IMR-90 (cell line): ENCODE measurements at regions not wholly inside any gene's neighbourhood (a gene's known extent, or its start where the extent isn't known, plus 50 kb on each side); places are given as distances from the start of the nearest gene placed in this dataset.

Experiments used
- ATAC-seq: fragments of 200-7000 bp; cut with Tn5 transposase; 2 replicates; pipeline ENCODE4 v1.9.1; 2020; ENCODE audit warnings: low read depth, mild to moderate bottlenecking, moderate library complexity
- BruUV-seq: library from RNA; stranded (reverse); fragments of 400-500 nt; replicated peaks from 2 replicates; lab custom pipeline; 2021; lab: Mats Ljungman, UMichigan
- CTCF ChIA-PET: fragments of 300-600 bp; formaldehyde crosslinking; extraction: SDS; loops from one replicate; lab custom pipeline; 2021; ENCODE audit warnings: antibody characterized with exemption; lab: Yijun Ruan, JAX
- POLR2A ChIA-PET: fragments of 300-600 bp; sonication (Branson Sonifier 250); formaldehyde crosslinking; loops from one replicate; lab custom pipeline; 2022; ENCODE audit warnings: antibody characterized with exemption; ENCODE audit not compliant: unreplicated experiment; lab: Charles Lee
- DNase-seq: peaks from one replicate; pipeline ENCODE4 v3.0.0; 2013
- H2AFZ ChIP-seq: replicated peaks from 2 replicates; pipeline ENCODE3; 2013; ENCODE audit warnings: low read length, mild to moderate bottlenecking; ENCODE audit not compliant: poor library complexity
- H2AK5ac ChIP-seq: 2 replicates; pipeline ENCODE4 v1.6.1; 2013; ENCODE audit warnings: low read depth, low read length, inconsistent platforms
- H2AK9ac ChIP-seq: replicated peaks from 2 replicates; pipeline ENCODE3; 2013; ENCODE audit warnings: mild to moderate bottlenecking, low read depth, low read length, moderate library complexity; ENCODE audit not compliant: poor library complexity
- H2BK120ac ChIP-seq: 2 replicates; pipeline ENCODE4 v1.6.1; 2013; ENCODE audit warnings: low read depth, low read length, inconsistent platforms
- H2BK15ac ChIP-seq: 3 replicates; pipeline ENCODE4 v1.6.1; 2013; ENCODE audit warnings: low read depth, low read length, inconsistent platforms
- H2BK20ac ChIP-seq: 2 replicates; pipeline ENCODE4 v1.6.1; 2013; ENCODE audit warnings: low read depth, mild to moderate bottlenecking, inconsistent platforms, low read length, moderate library complexity
- H2BK5ac ChIP-seq: 2 replicates; pipeline ENCODE4 v1.6.1; 2013; ENCODE audit warnings: mild to moderate bottlenecking, low read depth, low read length, inconsistent platforms; ENCODE audit not compliant: poor library complexity, severe bottlenecking
- H3K14ac ChIP-seq: replicated peaks from 2 replicates; pipeline ENCODE4 v1.6.1; 2013; ENCODE audit warnings: low read depth, low read length, inconsistent platforms
- H3K18ac ChIP-seq: 2 replicates; pipeline ENCODE4 v1.6.1; 2013; ENCODE audit warnings: low read depth, low read length, control low read depth
- H3K23ac ChIP-seq: 2 replicates; pipeline ENCODE4 v1.6.1; 2013; ENCODE audit warnings: low read depth, low read length, inconsistent platforms
- H3K27ac ChIP-seq: 2 replicates; pipeline ENCODE4 v1.5.1; 2013; ENCODE audit warnings: mild to moderate bottlenecking, control low read depth, low read length; ENCODE audit not compliant: insufficient read depth
- H3K27me3 ChIP-seq: 2 replicates; pipeline ENCODE4 v1.6.1; 2013; ENCODE audit warnings: low read length; ENCODE audit not compliant: control insufficient read depth, insufficient read depth
- H3K36me3 ChIP-seq: 2 replicates; pipeline ENCODE4 v1.6.1; 2013; ENCODE audit warnings: low read length, mixed read lengths; ENCODE audit not compliant: control insufficient read depth, insufficient read depth
- H3K4ac ChIP-seq: 2 replicates; pipeline ENCODE4 v1.6.1; 2013; ENCODE audit warnings: low read depth, low read length, inconsistent platforms
- H3K4me1 ChIP-seq: 2 replicates; pipeline ENCODE4 v1.6.1; 2013; ENCODE audit warnings: low read length, mixed read lengths; ENCODE audit not compliant: control insufficient read depth, insufficient read depth
- H3K4me2 ChIP-seq: 2 replicates; pipeline ENCODE4 v1.6.1; 2013; ENCODE audit warnings: low read depth, mild to moderate bottlenecking, control low read depth, low read length, moderate library complexity
- H3K4me3 ChIP-seq: 2 replicates; pipeline ENCODE4 v1.5.1; 2013; ENCODE audit warnings: low read depth, mild to moderate bottlenecking, control low read depth, low read length, moderate library complexity; ENCODE audit not compliant: insufficient read depth
- H3K56ac ChIP-seq: 2 replicates; pipeline ENCODE4 v1.6.1; 2013; ENCODE audit warnings: low read length, inconsistent platforms; ENCODE audit not compliant: insufficient read depth; ENCODE audit errors: extremely low read depth
- H3K79me1 ChIP-seq, 2 experiments: 2 replicates each; pipeline ENCODE4 v1.6.1; 2013; ENCODE audit warnings: low read length in 2 of 2, inconsistent platforms in 1 of 2, low read depth in 1 of 2
- H3K9ac ChIP-seq: 2 replicates; pipeline ENCODE4 v1.6.1; 2013; ENCODE audit warnings: low read depth, low read length, control low read depth
- H3K9me1 ChIP-seq: 2 replicates; pipeline ENCODE4 v1.6.1; 2013; ENCODE audit warnings: low read length, inconsistent platforms; ENCODE audit not compliant: insufficient read depth
- H3K9me3 ChIP-seq: 2 replicates; pipeline ENCODE4 v1.6.1; 2013; ENCODE audit warnings: low read length; ENCODE audit not compliant: control insufficient read depth, insufficient read depth
- H4K20me1 ChIP-seq: 2 replicates; pipeline ENCODE4 v1.6.1; 2013; ENCODE audit warnings: low read length, inconsistent platforms; ENCODE audit not compliant: insufficient read depth
- H4K5ac ChIP-seq: 2 replicates; pipeline ENCODE4 v1.6.1; 2013; ENCODE audit warnings: mild to moderate bottlenecking, low read depth, low read length, control low read depth
- H4K8ac ChIP-seq, 2 experiments: 2 replicates each; pipeline ENCODE4 v1.6.1; 2013; ENCODE audit warnings: low read depth in 2 of 2, low read length in 2 of 2, control low read depth in 1 of 2, inconsistent platforms in 1 of 2
- H4K91ac ChIP-seq: 2 replicates; pipeline ENCODE4 v1.6.1; 2013; ENCODE audit warnings: low read depth, low read length, inconsistent platforms; ENCODE audit not compliant: insufficient read depth
- BHLHE40 ChIP-seq: fragments of 150-350 bp; IDR thresholded peaks from 2 replicates; pipeline ENCODE4 v1.6.1; 2016; ENCODE audit warnings: mild to moderate bottlenecking, low read depth, low read length
- CHD1 ChIP-seq: IDR thresholded peaks from 2 replicates; pipeline ENCODE4 v1.6.1; 2012; ENCODE audit warnings: low read depth, low read length, improper control_type of control experiment
- FOS ChIP-seq: fragments of 150-350 bp; IDR thresholded peaks from 2 replicates; pipeline ENCODE4 v1.6.1; 2016; ENCODE audit warnings: low read depth, low read length
- MAFK ChIP-seq: IDR thresholded peaks from 2 replicates; pipeline ENCODE4 v1.6.1; 2012; ENCODE audit warnings: low read depth, low read length, improper control_type of control experiment
- MAZ ChIP-seq: IDR thresholded peaks from 2 replicates; pipeline ENCODE4 v1.6.1; 2012; ENCODE audit warnings: low read depth, mild to moderate bottlenecking, low read length, improper control_type of control experiment, moderate library complexity, borderline replicate concordance
- MXI1 ChIP-seq: IDR thresholded peaks from 2 replicates; pipeline ENCODE4 v1.6.1; 2012; ENCODE audit warnings: low read depth, mild to moderate bottlenecking, low read length, moderate library complexity, borderline replicate concordance
- NFE2L2 ChIP-seq: fragments of 150-350 bp; IDR thresholded peaks from 2 replicates; pipeline ENCODE4 v1.6.1; 2016; ENCODE audit warnings: low read depth, mild to moderate bottlenecking, low read length
- POLR2A ChIP-seq: IDR thresholded peaks from 2 replicates; pipeline ENCODE4 v1.6.1; 2012; ENCODE audit warnings: mild to moderate bottlenecking, low read depth, low read length
- RAD21 ChIP-seq: IDR thresholded peaks from 2 replicates; pipeline ENCODE4 v1.6.1; 2012; ENCODE audit warnings: low read length, improper control_type of control experiment
- RFX5 ChIP-seq: IDR thresholded peaks from 2 replicates; pipeline ENCODE4 v1.8.0; 2012; ENCODE audit warnings: low read depth, mild to moderate bottlenecking, low read length, moderate library complexity
- WGBS, 2 experiments: methylation state at CpG; one replicate each; pipeline versions ENCODE4 v1.1.5 to v1.1.7; 2013; ENCODE audit warnings: missing lambda C conversion rate in 2 of 2; ENCODE audit not compliant: insufficient read length in 1 of 2; ENCODE audit errors: extremely low coverage in 2 of 2; 5-methylcytosine and 5-hydroxymethylcytosine counted together
- dilution Hi-C: fragments of 300-500 bp; cut with HindIII; formaldehyde crosslinking; loops from one replicate; pipeline ENCODE4 v1.14.3; 2018; ENCODE audit warnings: low sequenced_read_pairs; ENCODE audit not compliant: unreplicated experiment
- in situ Hi-C: fragments of 300-500 bp; cut with MboI; formaldehyde crosslinking; loops from 3 replicates; pipeline ENCODE4 v1.14.3; 2019; ENCODE audit warnings: low sequenced_read_pairs, inconsistent platforms, mixed read lengths
- intact Hi-C: fragments of 100-400 bp; cut with micrococcal nuclease; formaldehyde crosslinking; loops from 2 replicates; pipeline ENCODE4 v1.10.0; 2022
- TF ChIP-seq, protein P1 (sequence below): conservative IDR thresholded peaks from 2 replicates; pipeline ENCODE4 v1.5.1; 2012; ENCODE audit warnings: mild to moderate bottlenecking, low read depth, low read length, improper control_type of control experiment
- TF ChIP-seq, protein P2 (sequence below): fragments of 150-350 bp; IDR thresholded peaks from 2 replicates; pipeline ENCODE4 v1.6.1; 2016; ENCODE audit warnings: low read depth, mild to moderate bottlenecking, low read length, moderate library complexity, borderline replicate concordance
- TF ChIP-seq, protein P3 (sequence below): fragments of 150-350 bp; IDR thresholded peaks from 2 replicates; pipeline ENCODE4 v1.6.1; 2017; ENCODE audit warnings: mild to moderate bottlenecking, antibody characterized with exemption, low read length, low read depth

DNA sequence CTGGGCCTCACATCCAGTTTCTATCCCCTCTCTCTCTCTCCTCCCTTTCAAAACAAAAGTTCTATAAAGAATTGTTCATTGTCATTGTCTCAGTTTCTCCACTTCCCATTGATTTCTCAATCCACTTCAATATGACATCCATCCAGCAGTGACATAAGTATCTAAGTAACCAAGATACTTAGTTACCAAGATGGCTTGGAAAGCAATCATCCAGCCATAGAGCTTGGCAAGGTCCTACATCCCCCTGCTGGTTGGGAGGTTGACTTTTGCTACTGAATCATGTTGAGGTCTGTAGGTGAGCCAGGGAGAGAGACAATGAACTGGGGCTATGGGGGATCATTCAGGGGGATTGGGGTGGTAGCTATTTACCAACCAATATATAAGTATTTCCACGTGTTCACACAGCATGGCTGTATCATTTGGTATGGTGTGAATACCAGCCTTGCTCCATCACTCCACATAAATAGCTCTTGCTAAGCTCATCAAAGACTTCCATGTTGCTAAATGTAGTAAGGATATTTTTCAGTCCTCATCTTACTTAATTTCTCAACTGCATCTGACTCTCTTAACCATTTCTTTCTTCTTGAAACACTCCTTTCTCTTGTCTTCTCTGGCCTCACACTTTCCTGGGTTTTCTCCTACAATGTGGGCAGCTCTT lies 58.8 kb upstream of the NTRK3 start:
- Histone ChIP-seq H3K4me1 (no peaks in the 10 kb centered on the region), H3K27me3 (no peaks in the 10 kb centered on the region), H3K79me1 (no peaks in the 10 kb centered on the region), H2AFZ (no peak overlapping the region), H4K20me1 (no peaks in the 10 kb centered on the region), H3K23ac (no peak overlapping the region), H3K18ac (no peak overlapping the region), H2BK15ac (no peak overlapping the region), H2AK5ac (no peak overlapping the region), H4K5ac (no peak overlapping the region), H3K36me3 (no peaks in the 10 kb centered on the region), H2AK9ac (no peak overlapping the region), H3K4me3 (no peak overlapping the region), H2BK5ac (no peak overlapping the region), H3K9me1 (no peaks in the 10 kb centered on the region), H3K4ac (no peak overlapping the region), H2BK20ac (no peak overlapping the region), H2BK120ac (no peak overlapping the region), H3K27ac (no peak overlapping the region), H3K14ac (no peak overlapping the region), H3K9me3 (no peaks in the 10 kb centered on the region), H4K8ac (no peak overlapping the region), H3K9ac (no peak overlapping the region), H3K4me2 (no peak overlapping the region), H4K91ac (no peak overlapping the region), H3K56ac (no peak overlapping the region)
- POLR2A ChIA-PET = no interaction called here
- CTCF ChIA-PET = no interaction called here
- TF ChIP-seq, protein P1, sequence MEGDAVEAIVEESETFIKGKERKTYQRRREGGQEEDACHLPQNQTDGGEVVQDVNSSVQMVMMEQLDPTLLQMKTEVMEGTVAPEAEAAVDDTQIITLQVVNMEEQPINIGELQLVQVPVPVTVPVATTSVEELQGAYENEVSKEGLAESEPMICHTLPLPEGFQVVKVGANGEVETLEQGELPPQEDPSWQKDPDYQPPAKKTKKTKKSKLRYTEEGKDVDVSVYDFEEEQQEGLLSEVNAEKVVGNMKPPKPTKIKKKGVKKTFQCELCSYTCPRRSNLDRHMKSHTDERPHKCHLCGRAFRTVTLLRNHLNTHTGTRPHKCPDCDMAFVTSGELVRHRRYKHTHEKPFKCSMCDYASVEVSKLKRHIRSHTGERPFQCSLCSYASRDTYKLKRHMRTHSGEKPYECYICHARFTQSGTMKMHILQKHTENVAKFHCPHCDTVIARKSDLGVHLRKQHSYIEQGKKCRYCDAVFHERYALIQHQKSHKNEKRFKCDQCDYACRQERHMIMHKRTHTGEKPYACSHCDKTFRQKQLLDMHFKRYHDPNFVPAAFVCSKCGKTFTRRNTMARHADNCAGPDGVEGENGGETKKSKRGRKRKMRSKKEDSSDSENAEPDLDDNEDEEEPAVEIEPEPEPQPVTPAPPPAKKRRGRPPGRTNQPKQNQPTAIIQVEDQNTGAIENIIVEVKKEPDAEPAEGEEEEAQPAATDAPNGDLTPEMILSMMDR = no peak
- no peak for TF ChIP-seq MAFK
- TF ChIP-seq POLR2A = no peak
- TF ChIP-seq, protein P2, sequence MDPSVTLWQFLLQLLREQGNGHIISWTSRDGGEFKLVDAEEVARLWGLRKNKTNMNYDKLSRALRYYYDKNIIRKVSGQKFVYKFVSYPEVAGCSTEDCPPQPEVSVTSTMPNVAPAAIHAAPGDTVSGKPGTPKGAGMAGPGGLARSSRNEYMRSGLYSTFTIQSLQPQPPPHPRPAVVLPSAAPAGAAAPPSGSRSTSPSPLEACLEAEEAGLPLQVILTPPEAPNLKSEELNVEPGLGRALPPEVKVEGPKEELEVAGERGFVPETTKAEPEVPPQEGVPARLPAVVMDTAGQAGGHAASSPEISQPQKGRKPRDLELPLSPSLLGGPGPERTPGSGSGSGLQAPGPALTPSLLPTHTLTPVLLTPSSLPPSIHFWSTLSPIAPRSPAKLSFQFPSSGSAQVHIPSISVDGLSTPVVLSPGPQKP = no peak
- no peak for TF ChIP-seq CHD1
- TF ChIP-seq FOS = no peak
- no peak for TF ChIP-seq MAZ
- no peak for TF ChIP-seq BHLHE40
- TF ChIP-seq NFE2L2 = no peak
- TF ChIP-seq, protein P3, sequence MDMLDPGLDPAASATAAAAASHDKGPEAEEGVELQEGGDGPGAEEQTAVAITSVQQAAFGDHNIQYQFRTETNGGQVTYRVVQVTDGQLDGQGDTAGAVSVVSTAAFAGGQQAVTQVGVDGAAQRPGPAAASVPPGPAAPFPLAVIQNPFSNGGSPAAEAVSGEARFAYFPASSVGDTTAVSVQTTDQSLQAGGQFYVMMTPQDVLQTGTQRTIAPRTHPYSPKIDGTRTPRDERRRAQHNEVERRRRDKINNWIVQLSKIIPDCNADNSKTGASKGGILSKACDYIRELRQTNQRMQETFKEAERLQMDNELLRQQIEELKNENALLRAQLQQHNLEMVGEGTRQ = no peak
- no peak for TF ChIP-seq RFX5
- no peak for TF ChIP-seq RAD21
- TF ChIP-seq MXI1 = no peak
- ATAC-seq = no peak
- no TSS peak for BruUV-seq
- in situ Hi-C loops (no loop called here), intact Hi-C loops (no loop called here), dilution Hi-C loops (no loop called here)
- DNase-seq = no peak
- no CpG with 5 or more reads among the region's 1 CpG for WGBS, 2 experiments
